ENCODE measurements at regions not wholly inside any gene's neighbourhood (a gene's known extent, or its start where the extent isn't known, plus 50 kb on each side); places are given as distances from the start of the nearest gene placed in this dataset.
"Not testable (repeated sequence)": the region's sequence is repeated elsewhere in the genome, so short reads cannot be mapped to it uniquely, and the experiment has no call there.

DNA sequence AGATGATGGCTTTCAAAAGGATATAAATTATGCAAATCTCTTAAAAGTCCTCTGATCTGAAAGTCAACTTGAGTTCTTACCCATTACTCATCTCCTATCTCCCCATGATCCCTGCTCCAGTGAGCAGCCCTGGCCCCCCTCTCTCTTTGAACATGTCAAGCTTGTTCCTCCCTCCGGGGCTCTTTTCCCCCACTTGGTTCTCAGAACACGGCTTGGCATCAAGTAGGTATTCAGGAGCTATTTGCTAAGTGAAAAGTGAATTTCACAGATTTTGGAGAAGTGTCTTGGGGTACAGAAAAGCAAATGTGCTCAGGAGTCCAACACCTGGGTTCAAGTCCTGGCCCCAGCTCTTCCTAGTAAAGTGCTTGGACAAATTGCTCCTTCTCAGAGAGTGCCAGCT is 98.3 kb upstream of the CTBP2 start:
- in situ Hi-C loops (cut with MboI; ENCODE audit: low pct_unique_long_range_greater_than_20kb, low sequenced_read_pairs, unreplicated experiment), result no loop called here
- no peak for DNase-seq (ENCODE audit: low spot score)
- TF ChIP-seq, protein P1, sequence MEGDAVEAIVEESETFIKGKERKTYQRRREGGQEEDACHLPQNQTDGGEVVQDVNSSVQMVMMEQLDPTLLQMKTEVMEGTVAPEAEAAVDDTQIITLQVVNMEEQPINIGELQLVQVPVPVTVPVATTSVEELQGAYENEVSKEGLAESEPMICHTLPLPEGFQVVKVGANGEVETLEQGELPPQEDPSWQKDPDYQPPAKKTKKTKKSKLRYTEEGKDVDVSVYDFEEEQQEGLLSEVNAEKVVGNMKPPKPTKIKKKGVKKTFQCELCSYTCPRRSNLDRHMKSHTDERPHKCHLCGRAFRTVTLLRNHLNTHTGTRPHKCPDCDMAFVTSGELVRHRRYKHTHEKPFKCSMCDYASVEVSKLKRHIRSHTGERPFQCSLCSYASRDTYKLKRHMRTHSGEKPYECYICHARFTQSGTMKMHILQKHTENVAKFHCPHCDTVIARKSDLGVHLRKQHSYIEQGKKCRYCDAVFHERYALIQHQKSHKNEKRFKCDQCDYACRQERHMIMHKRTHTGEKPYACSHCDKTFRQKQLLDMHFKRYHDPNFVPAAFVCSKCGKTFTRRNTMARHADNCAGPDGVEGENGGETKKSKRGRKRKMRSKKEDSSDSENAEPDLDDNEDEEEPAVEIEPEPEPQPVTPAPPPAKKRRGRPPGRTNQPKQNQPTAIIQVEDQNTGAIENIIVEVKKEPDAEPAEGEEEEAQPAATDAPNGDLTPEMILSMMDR (IDR thresholded peaks at IDR 0.05; ENCODE audit: extremely low read depth, insufficient read depth, missing control alignments), result no peak

DNA sequence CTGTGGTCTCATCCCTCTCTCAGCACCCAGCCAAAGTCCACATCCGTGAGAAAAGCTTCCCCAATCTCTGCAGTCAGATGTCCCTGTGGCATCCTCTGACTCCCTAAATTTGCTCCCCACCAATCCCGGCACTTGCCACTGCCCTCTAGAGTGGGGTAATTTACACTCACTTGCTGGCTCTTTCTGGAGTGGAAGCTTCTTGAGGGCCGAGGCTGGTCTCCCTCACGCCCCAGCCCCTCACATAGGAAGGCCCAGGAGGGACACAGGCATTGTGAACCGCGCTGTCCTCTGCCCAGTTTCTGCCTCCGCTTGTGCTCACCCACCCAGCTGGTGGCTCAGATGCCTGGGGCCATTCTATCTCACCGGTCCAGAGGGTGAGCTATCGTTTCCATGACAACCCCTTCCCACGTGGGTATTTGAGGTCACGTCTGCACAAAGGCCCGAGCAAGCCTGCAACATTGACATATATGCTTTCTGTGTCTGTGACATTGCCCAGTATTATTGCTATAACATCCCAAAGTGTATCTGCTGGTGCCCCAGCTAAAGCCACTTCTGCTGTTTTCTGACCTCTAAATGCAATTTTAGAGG is 97.3 kb upstream of the CTBP2 start:
- TF ChIP-seq, protein P1 (IDR thresholded peaks at IDR 0.05; ENCODE audit: extremely low read depth, insufficient read depth, missing control alignments), result no peak
- DNase-seq (ENCODE audit: low spot score), result no peak
- in situ Hi-C loops (cut with MboI; ENCODE audit: low pct_unique_long_range_greater_than_20kb, low sequenced_read_pairs, unreplicated experiment), result no loop called here

DNA sequence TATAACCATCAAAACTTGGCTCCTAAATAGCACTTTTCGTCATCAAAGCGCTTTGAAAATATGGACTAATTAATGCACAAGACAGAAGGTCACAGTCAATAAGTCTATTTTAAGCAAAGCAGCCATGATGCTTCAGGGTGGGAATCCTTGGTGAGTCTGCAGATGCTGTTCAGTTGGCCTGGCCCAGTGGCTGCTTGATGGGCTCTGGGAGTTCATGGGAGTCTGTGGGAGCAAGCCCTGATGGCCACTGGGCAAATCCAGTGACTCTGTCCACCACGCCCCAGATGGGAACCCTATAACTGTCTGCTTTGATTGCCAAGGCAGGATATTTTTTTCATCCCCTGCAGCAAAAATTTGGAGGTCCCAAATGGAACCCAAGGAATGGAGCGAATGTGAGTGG is 95.7 kb upstream of the CTBP2 start:
- in situ Hi-C loops (cut with MboI; ENCODE audit: low pct_unique_long_range_greater_than_20kb, low sequenced_read_pairs, unreplicated experiment), result no loop called here
- TF ChIP-seq, protein P1 (IDR thresholded peaks at IDR 0.05; ENCODE audit: extremely low read depth, insufficient read depth, missing control alignments), result no peak
- no peak for DNase-seq (ENCODE audit: low spot score)

DNA sequence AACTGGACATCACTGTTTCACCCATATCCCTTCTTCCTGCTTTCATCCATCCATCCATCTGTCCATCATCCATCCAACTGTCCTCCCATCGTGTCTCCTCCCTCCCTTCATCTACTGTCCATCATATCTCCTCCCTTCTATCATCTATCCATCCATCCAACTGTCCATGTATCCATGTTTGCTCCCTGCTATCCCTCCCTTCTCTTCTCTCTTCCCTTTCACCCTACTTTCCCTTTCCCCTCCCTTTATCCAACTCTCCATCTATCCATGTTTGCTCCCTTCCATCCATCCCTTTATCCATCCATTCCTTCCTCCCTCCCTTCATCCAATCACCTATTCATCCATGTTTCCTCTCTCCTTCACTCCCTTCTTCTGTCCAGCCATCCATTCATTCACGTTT is 92.6 kb upstream of the CTBP2 start:
- TF ChIP-seq, protein P1 (IDR thresholded peaks at IDR 0.05; ENCODE audit: extremely low read depth, insufficient read depth, missing control alignments), result no peak
- in situ Hi-C loops (cut with MboI; ENCODE audit: low pct_unique_long_range_greater_than_20kb, low sequenced_read_pairs, unreplicated experiment), result no loop called here
- DNase-seq (ENCODE audit: low spot score), result no peak

DNA sequence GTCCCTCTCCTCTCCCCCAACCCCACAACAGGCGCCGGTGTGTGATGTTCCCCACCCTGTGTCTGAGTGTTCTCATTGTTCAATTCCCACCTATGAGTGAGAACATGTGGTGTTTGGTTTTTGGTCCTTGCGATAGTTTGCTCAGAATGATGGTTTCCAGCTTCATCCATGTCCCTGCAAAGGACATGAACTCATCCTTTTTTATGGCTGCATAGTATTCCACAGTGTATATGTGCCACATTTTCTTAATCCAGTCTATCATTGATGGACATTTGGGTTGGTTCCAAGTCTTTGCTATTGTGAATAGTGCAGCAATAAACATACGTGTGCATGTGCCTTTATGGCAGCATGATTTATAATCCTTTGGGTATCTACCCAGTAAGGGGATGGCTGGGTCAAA is 90.5 kb upstream of the CTBP2 start:
- DNase-seq (ENCODE audit: low spot score); in situ Hi-C loops (cut with MboI; ENCODE audit: low pct_unique_long_range_greater_than_20kb, low sequenced_read_pairs, unreplicated experiment): not testable (repeated sequence)

DNA sequence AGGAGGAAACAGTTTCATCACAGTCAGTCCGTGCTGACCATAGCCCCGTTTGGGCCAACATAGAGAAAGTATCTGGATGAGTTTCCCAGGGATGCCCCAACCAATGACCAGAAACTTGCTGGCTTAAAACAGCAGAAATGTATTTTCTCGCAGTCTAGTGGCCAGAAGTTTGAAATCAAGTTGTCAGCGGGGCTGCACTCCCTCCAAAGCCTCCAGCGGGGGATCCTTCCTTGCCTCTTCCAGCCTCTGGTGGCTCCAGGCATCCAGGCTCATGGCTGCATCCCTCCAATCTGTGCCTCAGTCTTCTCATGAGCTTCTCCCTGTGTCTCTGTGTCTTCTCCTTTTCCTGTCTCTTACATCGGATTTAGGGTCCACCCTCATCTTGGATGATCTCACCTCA is 89.6 kb upstream of the CTBP2 start:
- in situ Hi-C loops (cut with MboI; ENCODE audit: low pct_unique_long_range_greater_than_20kb, low sequenced_read_pairs, unreplicated experiment), result no loop called here
- TF ChIP-seq, protein P1 (IDR thresholded peaks at IDR 0.05; ENCODE audit: extremely low read depth, insufficient read depth, missing control alignments), result no peak
- DNase-seq (ENCODE audit: low spot score), result no peak

DNA sequence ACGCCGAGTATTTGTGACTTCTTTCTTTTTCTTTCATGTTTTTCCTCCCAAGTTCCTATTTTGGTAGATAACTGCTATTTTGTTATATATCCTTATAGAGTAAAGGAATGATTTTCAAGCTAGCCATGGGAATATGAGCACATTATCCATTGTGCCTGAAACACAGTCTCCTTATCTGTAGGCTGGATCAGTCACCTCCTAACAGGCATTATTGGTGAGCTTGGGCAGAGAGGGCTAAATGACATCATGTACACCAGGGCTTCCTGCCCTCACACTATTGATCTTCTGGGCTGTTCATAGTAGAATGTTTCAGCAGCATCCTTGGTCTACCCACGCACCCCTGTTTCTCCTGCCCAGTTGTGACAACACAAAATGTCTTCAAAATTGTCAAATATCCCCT is 88.1 kb upstream of the CTBP2 start:
- TF ChIP-seq, protein P1 (IDR thresholded peaks at IDR 0.05; ENCODE audit: extremely low read depth, insufficient read depth, missing control alignments), result no peak
- DNase-seq (ENCODE audit: low spot score), result no peak
- in situ Hi-C loops (cut with MboI; ENCODE audit: low pct_unique_long_range_greater_than_20kb, low sequenced_read_pairs, unreplicated experiment), result no loop called here
